ENCODE measurements at regions not wholly inside any gene's neighbourhood (a gene's known extent, or its start where the extent isn't known, plus 50 kb on each side); places are given as distances from the start of the nearest gene placed in this dataset.

DNA sequence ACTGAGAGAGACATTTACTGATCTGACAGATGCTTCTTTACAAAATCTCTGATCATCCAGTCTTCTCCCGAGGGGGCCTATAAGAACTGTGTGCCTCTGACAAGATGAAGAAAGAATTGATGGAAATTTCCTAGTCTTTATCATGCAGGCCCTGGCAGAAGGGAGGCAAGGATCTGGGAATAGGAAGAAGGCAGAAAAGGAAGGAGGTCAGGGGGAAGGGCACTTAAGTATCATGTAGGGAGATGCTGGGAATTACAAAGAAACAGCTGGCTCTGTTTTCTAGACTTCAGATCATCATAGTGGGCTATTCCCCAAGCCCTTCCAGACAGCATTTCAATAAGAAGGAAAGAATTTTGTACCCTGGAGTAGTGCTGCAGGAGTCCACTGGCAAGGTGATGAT is 243.3 kb upstream of the MOCS1 start:
- TF ChIP-seq, protein P1, sequence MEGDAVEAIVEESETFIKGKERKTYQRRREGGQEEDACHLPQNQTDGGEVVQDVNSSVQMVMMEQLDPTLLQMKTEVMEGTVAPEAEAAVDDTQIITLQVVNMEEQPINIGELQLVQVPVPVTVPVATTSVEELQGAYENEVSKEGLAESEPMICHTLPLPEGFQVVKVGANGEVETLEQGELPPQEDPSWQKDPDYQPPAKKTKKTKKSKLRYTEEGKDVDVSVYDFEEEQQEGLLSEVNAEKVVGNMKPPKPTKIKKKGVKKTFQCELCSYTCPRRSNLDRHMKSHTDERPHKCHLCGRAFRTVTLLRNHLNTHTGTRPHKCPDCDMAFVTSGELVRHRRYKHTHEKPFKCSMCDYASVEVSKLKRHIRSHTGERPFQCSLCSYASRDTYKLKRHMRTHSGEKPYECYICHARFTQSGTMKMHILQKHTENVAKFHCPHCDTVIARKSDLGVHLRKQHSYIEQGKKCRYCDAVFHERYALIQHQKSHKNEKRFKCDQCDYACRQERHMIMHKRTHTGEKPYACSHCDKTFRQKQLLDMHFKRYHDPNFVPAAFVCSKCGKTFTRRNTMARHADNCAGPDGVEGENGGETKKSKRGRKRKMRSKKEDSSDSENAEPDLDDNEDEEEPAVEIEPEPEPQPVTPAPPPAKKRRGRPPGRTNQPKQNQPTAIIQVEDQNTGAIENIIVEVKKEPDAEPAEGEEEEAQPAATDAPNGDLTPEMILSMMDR (IDR thresholded peaks at IDR 0.05), result no peak
- TF ChIP-seq POLR2AphosphoS5 (IDR thresholded peaks at IDR 0.05) (no peak), POLR2A (IDR thresholded peaks at IDR 0.05) (no peak)

Measured in gastroesophageal sphincter (tissue), 3 donors.